ENCODE measurements at regions not wholly inside any gene's neighbourhood (a gene's known extent, or its start where the extent isn't known, plus 50 kb on each side); places are given as distances from the start of the nearest gene placed in this dataset.

- no peak for TF ChIP-seq YY1 (IDR thresholded peaks at IDR 0.05; ENCODE audit: low read depth)
- no peak for TF ChIP-seq FOXM1 (IDR thresholded peaks at IDR 0.05; ENCODE audit: borderline replicate concordance, low read depth)
- no peak for TF ChIP-seq CEBPB (IDR thresholded peaks at IDR 0.05)
- TF ChIP-seq EGR1 (IDR thresholded peaks at IDR 0.05) = no peak
- no peak for TF ChIP-seq REST (IDR thresholded peaks at IDR 0.05; ENCODE audit: low read depth)
- TF ChIP-seq USF1 (IDR thresholded peaks at IDR 0.05) = peak; percentile 51; the same call in 1 of the 2 replicates
- TF ChIP-seq MAX (IDR thresholded peaks at IDR 0.05) = no peak
- no peak for TF ChIP-seq ZBTB7A (IDR thresholded peaks at IDR 0.05; ENCODE audit: low read depth)
- no peak for TF ChIP-seq RAD21 (IDR thresholded peaks at IDR 0.05; ENCODE audit: low read depth)
Observed at GRCh38 chr12:114982760-114983159, 298.8 kb upstream of the TBX3 start.
